ENCODE measurements at regions not wholly inside any gene's neighbourhood (a gene's known extent, or its start where the extent isn't known, plus 50 kb on each side); places are given as distances from the start of the nearest gene placed in this dataset.

DNA sequence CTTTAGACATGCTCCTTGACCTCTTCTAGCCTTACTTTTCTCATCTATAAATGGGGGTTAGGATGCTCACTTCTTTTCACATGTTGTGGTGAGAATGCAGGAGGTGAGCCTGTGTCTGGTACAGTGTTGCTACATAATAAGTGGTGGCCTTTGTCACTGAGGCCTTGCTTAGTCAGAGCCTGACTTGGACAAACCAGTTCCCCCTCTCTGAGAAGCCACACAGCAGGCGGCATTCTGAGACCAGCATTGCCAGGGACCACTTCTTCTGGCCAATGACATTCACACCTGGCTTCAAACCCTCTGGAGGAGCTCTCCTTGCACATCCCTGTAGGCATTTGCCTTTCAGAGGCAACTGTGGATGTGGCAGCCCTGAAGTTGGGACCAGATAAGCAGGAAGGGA lies 95.7 kb downstream of the MINAR1 start:
- TF ChIP-seq, protein P1, sequence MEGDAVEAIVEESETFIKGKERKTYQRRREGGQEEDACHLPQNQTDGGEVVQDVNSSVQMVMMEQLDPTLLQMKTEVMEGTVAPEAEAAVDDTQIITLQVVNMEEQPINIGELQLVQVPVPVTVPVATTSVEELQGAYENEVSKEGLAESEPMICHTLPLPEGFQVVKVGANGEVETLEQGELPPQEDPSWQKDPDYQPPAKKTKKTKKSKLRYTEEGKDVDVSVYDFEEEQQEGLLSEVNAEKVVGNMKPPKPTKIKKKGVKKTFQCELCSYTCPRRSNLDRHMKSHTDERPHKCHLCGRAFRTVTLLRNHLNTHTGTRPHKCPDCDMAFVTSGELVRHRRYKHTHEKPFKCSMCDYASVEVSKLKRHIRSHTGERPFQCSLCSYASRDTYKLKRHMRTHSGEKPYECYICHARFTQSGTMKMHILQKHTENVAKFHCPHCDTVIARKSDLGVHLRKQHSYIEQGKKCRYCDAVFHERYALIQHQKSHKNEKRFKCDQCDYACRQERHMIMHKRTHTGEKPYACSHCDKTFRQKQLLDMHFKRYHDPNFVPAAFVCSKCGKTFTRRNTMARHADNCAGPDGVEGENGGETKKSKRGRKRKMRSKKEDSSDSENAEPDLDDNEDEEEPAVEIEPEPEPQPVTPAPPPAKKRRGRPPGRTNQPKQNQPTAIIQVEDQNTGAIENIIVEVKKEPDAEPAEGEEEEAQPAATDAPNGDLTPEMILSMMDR (IDR thresholded peaks at IDR 0.05), result no peak
- no peak for TF ChIP-seq POLR2A (IDR thresholded peaks at IDR 0.05)
